CD4-positive, alpha-beta T cell (primary cell): ENCODE measurements at regions not wholly inside any gene's neighbourhood (a gene's known extent, or its start where the extent isn't known, plus 50 kb on each side); places are given as distances from the start of the nearest gene placed in this dataset.

Source experiments
- ATAC-seq: fragments of 200-7000 bp; cut with Tn5 transposase; one replicate; pipeline ENCODE4 v1.10.0; 2022; ENCODE audit warnings: mild to moderate bottlenecking; ENCODE audit not compliant: poor library complexity
- CTCF ChIA-PET: fragments of 350-600 bp; sonication (Branson Sonifier 250); formaldehyde crosslinking; loops from one replicate; lab custom pipeline; 2021; ENCODE audit warnings: antibody characterized with exemption, inconsistent platforms; lab: Charles Lee
- POLR2A ChIA-PET: fragments of 350-600 bp; sonication (Branson Sonifier 250); formaldehyde crosslinking; loops from one replicate; lab custom pipeline; 2021; ENCODE audit warnings: antibody characterized with exemption, inconsistent platforms; lab: Charles Lee
- DNase-seq, 14 experiments: peaks; one replicate each; pipeline ENCODE4 v3.0.0-alpha.2; 2013 to 2020; ENCODE audit warnings: mixed read lengths in 2 of 14
- H3K27ac ChIP-seq, 2 donors: one replicate each; pipeline versions ENCODE4 v1.5.1 to v1.7.0; 2013; ENCODE audit warnings: low read length in 2 of 2, low read depth in 1 of 2, mild to moderate bottlenecking in 1 of 2
- H3K27me3 ChIP-seq, 2 experiments: 1 replicate in 1 of 2; 2 replicates in 1 of 2; pipeline versions ENCODE4 v1.6.1 to v1.7.0; 2013; ENCODE audit warnings: low read length in 2 of 2, control low read depth in 1 of 2, mild to moderate bottlenecking in 1 of 2, moderate library complexity in 1 of 2; ENCODE audit not compliant: insufficient read depth in 2 of 2, control insufficient read depth in 1 of 2
- H3K36me3 ChIP-seq: one replicate; pipeline ENCODE4 v1.6.1; 2013; ENCODE audit warnings: low read length, control low read depth; ENCODE audit not compliant: insufficient read depth
- H3K4me1 ChIP-seq: one replicate; pipeline ENCODE4 v1.6.1; 2013; ENCODE audit warnings: low read length, control low read depth; ENCODE audit not compliant: insufficient read depth
- H3K4me3 ChIP-seq: one replicate; pipeline ENCODE4 v1.5.1; 2013; ENCODE audit warnings: mild to moderate bottlenecking, low read length, moderate library complexity
- H3K9me3 ChIP-seq, 2 experiments: 1 replicate in 1 of 2; 2 replicates in 1 of 2; pipeline versions ENCODE4 v1.6.1 to v1.7.0; 2013; ENCODE audit warnings: low read length in 2 of 2, mild to moderate bottlenecking in 2 of 2, control low read depth in 1 of 2, moderate library complexity in 1 of 2; ENCODE audit not compliant: control insufficient read depth in 1 of 2, insufficient read depth in 1 of 2
- H3K27ac Mint-ChIP-seq: one replicate; pipeline ENCODE4 v1.8.0; 2020; ENCODE audit warnings: mixed read lengths
- H3K27me3 Mint-ChIP-seq: one replicate; pipeline ENCODE4 v1.8.0; 2021; ENCODE audit warnings: mixed read lengths
- H3K36me3 Mint-ChIP-seq: one replicate; pipeline ENCODE4 v1.8.0; 2021; ENCODE audit warnings: low read depth, mixed read lengths
- H3K4me1 Mint-ChIP-seq: one replicate; pipeline ENCODE4 v1.8.0; 2021; ENCODE audit warnings: low read depth, mixed read lengths
- H3K4me3 Mint-ChIP-seq: one replicate; pipeline ENCODE4 v1.8.0; 2020; ENCODE audit warnings: mild to moderate bottlenecking, mixed read lengths
- H3K9me3 Mint-ChIP-seq: one replicate; pipeline ENCODE4 v1.8.0; 2020; ENCODE audit warnings: mixed read lengths
- intact Hi-C, 2 experiments: fragments of 100-400 bp; cut with DNase I in 1 of 2; cut with micrococcal nuclease in 1 of 2; formaldehyde crosslinking; loops; one replicate each; pipeline versions ENCODE4 v1.15.1 to v1.9.0; 2023 to 2025; cut with DNase I, micrococcal nuclease
- TF ChIP-seq, protein P1 (sequence below): fragments of 200-600 bp; IDR thresholded peaks from one replicate; pipeline ENCODE4 v1.8.0; 2022; ENCODE audit warnings: antibody characterized with exemption, mild to moderate bottlenecking

DNA sequence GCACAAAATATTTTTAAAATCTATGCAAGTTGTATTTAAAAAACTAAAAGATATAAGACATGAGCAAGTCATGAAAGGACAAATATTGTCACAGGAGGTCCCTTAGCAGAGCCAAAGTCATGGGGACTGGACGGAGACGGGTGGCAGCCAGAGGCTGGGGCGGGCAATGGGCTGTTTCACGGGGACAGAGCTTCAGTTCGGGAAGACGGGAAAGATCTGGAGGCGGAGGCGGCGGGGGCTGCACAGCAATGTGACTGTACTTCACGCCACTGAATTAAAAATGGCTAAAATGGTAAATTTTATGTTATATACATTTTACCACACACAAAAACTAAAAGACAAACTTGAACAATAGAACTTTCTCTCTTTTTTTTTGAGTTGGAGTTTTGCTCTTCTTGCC, 60.0 kb upstream of the METRNL start:
- no peak overlapping the region for H3K4me3 ChIP-seq
- intact Hi-C loops, result no loop called here

DNA sequence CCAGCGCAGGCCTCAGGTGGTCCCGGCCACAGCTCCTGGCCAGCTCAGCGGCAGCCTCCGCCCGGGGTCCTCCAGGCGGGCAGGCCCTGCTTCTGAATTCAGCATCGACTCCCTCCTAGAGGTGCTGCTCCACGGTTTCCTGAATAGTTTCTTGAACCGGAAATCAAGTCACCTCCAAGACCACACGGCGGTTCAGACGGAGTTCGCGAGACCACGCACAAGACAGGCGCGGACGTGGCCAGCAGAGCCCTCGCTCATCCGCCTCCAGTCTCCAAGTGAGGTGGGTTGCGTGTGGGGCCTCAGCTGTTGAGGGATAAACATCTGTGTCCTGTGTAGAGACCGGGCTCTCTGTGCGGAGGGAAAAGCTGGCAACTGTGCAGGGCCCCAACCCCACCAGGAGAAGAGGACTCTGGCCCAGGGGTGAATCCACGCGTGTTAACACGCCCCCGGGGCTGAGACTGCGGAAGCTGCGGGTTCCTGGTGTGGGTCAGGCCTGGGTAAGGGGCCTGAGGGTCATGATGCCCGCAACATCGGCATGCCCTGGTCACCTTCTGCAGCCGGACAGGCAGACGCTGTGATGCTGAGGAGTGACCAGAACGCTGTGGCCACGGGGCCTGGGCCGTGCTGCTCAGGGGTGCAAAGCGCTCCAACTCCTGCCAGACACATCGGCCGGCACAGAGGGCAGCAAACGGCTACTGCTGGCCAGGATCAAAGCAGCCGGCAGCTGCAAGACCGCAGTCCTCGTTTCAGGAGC, 55.0 kb upstream of the METRNL start:
- CTCF ChIA-PET, result no interaction called here
- TF ChIP-seq, protein P1, sequence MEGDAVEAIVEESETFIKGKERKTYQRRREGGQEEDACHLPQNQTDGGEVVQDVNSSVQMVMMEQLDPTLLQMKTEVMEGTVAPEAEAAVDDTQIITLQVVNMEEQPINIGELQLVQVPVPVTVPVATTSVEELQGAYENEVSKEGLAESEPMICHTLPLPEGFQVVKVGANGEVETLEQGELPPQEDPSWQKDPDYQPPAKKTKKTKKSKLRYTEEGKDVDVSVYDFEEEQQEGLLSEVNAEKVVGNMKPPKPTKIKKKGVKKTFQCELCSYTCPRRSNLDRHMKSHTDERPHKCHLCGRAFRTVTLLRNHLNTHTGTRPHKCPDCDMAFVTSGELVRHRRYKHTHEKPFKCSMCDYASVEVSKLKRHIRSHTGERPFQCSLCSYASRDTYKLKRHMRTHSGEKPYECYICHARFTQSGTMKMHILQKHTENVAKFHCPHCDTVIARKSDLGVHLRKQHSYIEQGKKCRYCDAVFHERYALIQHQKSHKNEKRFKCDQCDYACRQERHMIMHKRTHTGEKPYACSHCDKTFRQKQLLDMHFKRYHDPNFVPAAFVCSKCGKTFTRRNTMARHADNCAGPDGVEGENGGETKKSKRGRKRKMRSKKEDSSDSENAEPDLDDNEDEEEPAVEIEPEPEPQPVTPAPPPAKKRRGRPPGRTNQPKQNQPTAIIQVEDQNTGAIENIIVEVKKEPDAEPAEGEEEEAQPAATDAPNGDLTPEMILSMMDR, result no peak
- ATAC-seq (no peak), DNase-seq (no peak)
- Mint-ChIP-seq H3K9me3 (no peaks in the 10 kb centered on the region), H3K4me3 (no peak overlapping the region), H3K4me1 (peaks cover 13% of the 10 kb centered on the region), H3K36me3 (peaks cover 5% of the 10 kb centered on the region), H3K27ac (no peak overlapping the region), H3K27me3 (no peaks in the 10 kb centered on the region)
- no peaks in the 10 kb centered on the region for H3K27me3 ChIP-seq
- POLR2A ChIA-PET, result no interaction called here
- peaks cover 19% of the 10 kb centered on the region for H3K4me1 ChIP-seq
- H3K27ac ChIP-seq, result no peak overlapping the region
- peaks cover 6% of the 10 kb centered on the region for H3K36me3 ChIP-seq
- H3K4me3 ChIP-seq, result no peak overlapping the region
- no peaks in the 10 kb centered on the region for H3K9me3 ChIP-seq
- intact Hi-C loops, result no loop called here

More for the DNA sequence above, 60.0 kb upstream of the METRNL start:
- ATAC-seq (no peak), DNase-seq (no peak)
- TF ChIP-seq, protein P1, result no peak
- Histone ChIP-seq H3K9me3 (peaks cover 0 to 9% of the 10 kb centered on the region in 2 experiments), H3K27ac (no peak overlapping the region), H3K4me1 (peaks cover 9% of the 10 kb centered on the region), H3K27me3 (no peaks in the 10 kb centered on the region), H3K36me3 (peaks cover 6% of the 10 kb centered on the region)
- H3K4me3 Mint-ChIP-seq, result no peak overlapping the region
- H3K27me3 Mint-ChIP-seq, result no peaks in the 10 kb centered on the region
- ChIA-PET CTCF (no interaction called here), POLR2A (no interaction called here)
- no peaks in the 10 kb centered on the region for H3K4me1 Mint-ChIP-seq
- H3K27ac Mint-ChIP-seq, result no peak overlapping the region
- no peaks in the 10 kb centered on the region for H3K9me3 Mint-ChIP-seq
- peaks cover 5% of the 10 kb centered on the region for H3K36me3 Mint-ChIP-seq

DNA sequence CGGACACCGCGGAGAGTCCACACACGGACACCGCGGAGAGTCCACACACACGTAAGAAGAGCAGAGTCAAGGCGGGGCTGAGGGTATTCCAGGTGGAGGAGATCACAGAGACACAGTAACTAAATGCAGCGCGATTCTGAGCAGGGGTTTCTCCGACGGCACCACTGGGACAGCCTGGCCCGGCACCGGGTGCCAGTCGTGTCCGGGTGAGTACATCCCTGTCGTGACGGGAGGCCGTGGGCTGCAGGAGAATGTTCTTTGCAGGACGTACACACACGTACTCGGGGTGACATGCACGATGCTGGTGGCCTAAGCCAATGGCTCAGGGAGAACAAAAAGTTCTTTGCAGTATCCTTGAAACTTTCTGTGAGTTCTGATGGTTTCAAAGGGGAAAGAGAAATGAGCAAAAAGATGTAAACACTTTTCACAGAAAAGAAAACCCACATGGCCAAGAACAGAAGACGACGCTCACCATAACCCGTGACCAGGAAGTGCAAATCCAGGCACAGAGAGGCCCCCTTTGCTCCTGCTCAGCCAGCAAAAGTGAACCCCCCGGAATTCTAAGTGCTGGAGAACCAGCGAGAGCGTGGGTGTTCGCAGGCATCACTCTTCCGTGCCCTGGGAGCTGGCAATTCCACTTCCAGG, 53.7 kb upstream of the METRNL start:
- TF ChIP-seq, protein P1, result no peak
- CTCF ChIA-PET, result no interaction called here
- no peaks in the 10 kb centered on the region for H3K9me3 Mint-ChIP-seq
- intact Hi-C loops, result no loop called here
- H3K27me3 ChIP-seq, result no peaks in the 10 kb centered on the region
- no peak overlapping the region for H3K27ac ChIP-seq
- H3K4me3 ChIP-seq, result no peak overlapping the region
- H3K36me3 Mint-ChIP-seq, result peaks cover 10% of the 10 kb centered on the region
- POLR2A ChIA-PET, result no interaction called here
- H3K36me3 ChIP-seq, result peaks cover 6% of the 10 kb centered on the region
- peaks cover 13% of the 10 kb centered on the region for H3K4me1 Mint-ChIP-seq
- peaks cover 19% of the 10 kb centered on the region for H3K4me1 ChIP-seq
- DNase-seq (no peak), ATAC-seq (no peak)
- no peaks in the 10 kb centered on the region for H3K9me3 ChIP-seq
- H3K27ac Mint-ChIP-seq, result peak overlapping the region; percentile 31
- H3K27me3 Mint-ChIP-seq, result no peaks in the 10 kb centered on the region
- no peak overlapping the region for H3K4me3 Mint-ChIP-seq
